ENCODE measurements at regions not wholly inside any gene's neighbourhood (a gene's known extent, or its start where the extent isn't known, plus 50 kb on each side); places are given as distances from the start of the nearest gene placed in this dataset.

DNA sequence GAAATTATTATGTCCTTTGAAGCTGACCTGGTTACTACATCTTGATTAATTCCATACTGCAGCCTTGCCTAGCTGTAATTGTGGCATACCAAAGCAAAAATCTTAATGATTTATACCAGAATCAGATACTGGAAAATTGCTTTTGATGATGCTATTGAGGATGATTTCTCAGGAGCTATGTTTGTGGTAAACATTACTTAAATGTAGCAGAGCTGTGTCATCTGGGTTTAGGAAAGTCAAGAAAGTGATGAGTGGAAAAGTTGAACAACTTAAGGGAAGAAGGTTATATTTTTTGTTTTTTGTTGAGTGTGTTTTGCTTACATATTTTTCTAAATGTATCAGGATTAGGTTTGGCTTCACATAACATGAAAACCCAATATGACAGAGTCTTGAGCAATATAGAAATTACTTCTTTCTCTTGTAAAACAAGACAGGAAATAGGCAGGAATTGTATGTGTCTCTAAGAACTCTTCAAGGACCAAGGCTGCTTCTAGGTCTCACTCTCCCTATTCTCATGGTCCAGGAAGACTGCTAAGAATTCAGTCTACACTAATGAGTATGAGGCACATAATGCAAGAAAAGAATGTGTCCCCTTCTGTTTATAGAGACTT lies 87.6 kb upstream of the MTPN start:
- TF ChIP-seq, protein P1, sequence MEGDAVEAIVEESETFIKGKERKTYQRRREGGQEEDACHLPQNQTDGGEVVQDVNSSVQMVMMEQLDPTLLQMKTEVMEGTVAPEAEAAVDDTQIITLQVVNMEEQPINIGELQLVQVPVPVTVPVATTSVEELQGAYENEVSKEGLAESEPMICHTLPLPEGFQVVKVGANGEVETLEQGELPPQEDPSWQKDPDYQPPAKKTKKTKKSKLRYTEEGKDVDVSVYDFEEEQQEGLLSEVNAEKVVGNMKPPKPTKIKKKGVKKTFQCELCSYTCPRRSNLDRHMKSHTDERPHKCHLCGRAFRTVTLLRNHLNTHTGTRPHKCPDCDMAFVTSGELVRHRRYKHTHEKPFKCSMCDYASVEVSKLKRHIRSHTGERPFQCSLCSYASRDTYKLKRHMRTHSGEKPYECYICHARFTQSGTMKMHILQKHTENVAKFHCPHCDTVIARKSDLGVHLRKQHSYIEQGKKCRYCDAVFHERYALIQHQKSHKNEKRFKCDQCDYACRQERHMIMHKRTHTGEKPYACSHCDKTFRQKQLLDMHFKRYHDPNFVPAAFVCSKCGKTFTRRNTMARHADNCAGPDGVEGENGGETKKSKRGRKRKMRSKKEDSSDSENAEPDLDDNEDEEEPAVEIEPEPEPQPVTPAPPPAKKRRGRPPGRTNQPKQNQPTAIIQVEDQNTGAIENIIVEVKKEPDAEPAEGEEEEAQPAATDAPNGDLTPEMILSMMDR (IDR thresholded peaks at IDR 0.05; ENCODE audit: extremely low read depth in 1 of 2, insufficient read depth in 1 of 2, low read depth in 1 of 2, low read length in 2 of 2) = no peak
- TF ChIP-seq POLR2A (IDR thresholded peaks at IDR 0.05; ENCODE audit: low read depth, low read length) = no peak

All from endothelial cell of umbilical vein (primary cell).